WTC11 (cell line): ENCODE measurements at regions not wholly inside any gene's neighbourhood (a gene's known extent, or its start where the extent isn't known, plus 50 kb on each side); places are given as distances from the start of the nearest gene placed in this dataset.

Experiments used
- ATAC-seq: fragments of 200-7000 bp; cut with Tn5 transposase; 2 replicates; pipeline ENCODE4 v1.10.0; 2021; ENCODE audit warnings: mild to moderate bottlenecking, moderate library complexity
- CTCF ChIA-PET: fragments of 300-600 bp; sonication (Branson Sonifier 250); formaldehyde crosslinking; loops from one replicate; lab custom pipeline; 2021; ENCODE audit warnings: antibody characterized with exemption; lab: Charles Lee
- POLR2A ChIA-PET: fragments of 350-600 bp; sonication (Branson Sonifier 250); formaldehyde crosslinking; loops from one replicate; lab custom pipeline; 2021; ENCODE audit warnings: antibody characterized with exemption; lab: Charles Lee
- DNase-seq: peaks from one replicate; pipeline ENCODE4 v3.0.0; 2021; ENCODE audit warnings: low spot score
- H3K27ac Mint-ChIP-seq: 2 replicates; pipeline ENCODE4 v1.8.0; 2021; ENCODE audit warnings: mixed read lengths
- H3K27me3 Mint-ChIP-seq: 2 replicates; pipeline ENCODE4 v1.8.0; 2021; ENCODE audit warnings: low read depth, mild to moderate bottlenecking, moderate library complexity, mixed read lengths
- H3K36me3 Mint-ChIP-seq: 2 replicates; pipeline ENCODE4 v1.8.0; 2021; ENCODE audit warnings: mixed read lengths
- H3K4me1 Mint-ChIP-seq: 2 replicates; pipeline ENCODE4 v1.8.0; 2022; ENCODE audit warnings: mixed read lengths
- H3K4me3 Mint-ChIP-seq: 2 replicates; pipeline ENCODE4 v1.8.0; 2021; ENCODE audit warnings: mild to moderate bottlenecking, moderate library complexity, mixed read lengths
- H3K9me3 Mint-ChIP-seq: 2 replicates; pipeline ENCODE4 v1.8.0; 2021; ENCODE audit warnings: mixed read lengths
- CREB1 ChIP-seq: sonication (generic); formaldehyde crosslinking; IDR thresholded peaks from 2 replicates; pipeline ENCODE4 v1.8.0; 2023; ENCODE audit warnings: mild to moderate bottlenecking, missing genetic modification reagents
- ETV6 ChIP-seq: sonication (generic); formaldehyde crosslinking; IDR thresholded peaks from 2 replicates; pipeline ENCODE4 v1.8.1; 2022; ENCODE audit warnings: mild to moderate bottlenecking, missing genetic modification reagents
- FOXK1 ChIP-seq: sonication (generic); formaldehyde crosslinking; IDR thresholded peaks from 2 replicates; pipeline ENCODE4 v1.8.0; 2022; ENCODE audit warnings: mild to moderate bottlenecking, moderate library complexity, missing genetic modification reagents
- FOXP1 ChIP-seq: sonication (generic); formaldehyde crosslinking; IDR thresholded peaks from 2 replicates; pipeline ENCODE4 v1.8.0; 2022; ENCODE audit warnings: missing genetic modification reagents, mild to moderate bottlenecking, moderate library complexity, borderline replicate concordance
- JAZF1 ChIP-seq: fragments of 250-450 bp; sonication (Bioruptor Pico); IDR thresholded peaks from 2 replicates; pipeline ENCODE4 v1.9.0; 2021; ENCODE audit warnings: moderate library complexity, mild to moderate bottlenecking, inconsistent platforms
- JUN ChIP-seq: sonication (generic); formaldehyde crosslinking; IDR thresholded peaks from 2 replicates; pipeline ENCODE4 v1.8.0; 2023; ENCODE audit warnings: mild to moderate bottlenecking, missing genetic modification reagents
- NFYB ChIP-seq: sonication (generic); formaldehyde crosslinking; conservative IDR thresholded peaks from 2 replicates; pipeline ENCODE4 v1.8.0; 2022; ENCODE audit warnings: low read depth, missing genetic modification reagents
- SMAD3 ChIP-seq: sonication (generic); formaldehyde crosslinking; IDR thresholded peaks from 2 replicates; pipeline ENCODE4 v1.8.0; 2022; ENCODE audit warnings: missing genetic modification reagents, mild to moderate bottlenecking, borderline replicate concordance
- ZBTB43 ChIP-seq: sonication (generic); formaldehyde crosslinking; IDR thresholded peaks from 2 replicates; pipeline ENCODE4 v1.8.1; 2023; ENCODE audit warnings: mild to moderate bottlenecking, missing genetic modification reagents
- ZMAT4 ChIP-seq: fragments of 250-450 bp; sonication (Bioruptor Pico); IDR thresholded peaks from 2 replicates; pipeline ENCODE4 v1.9.0; 2021; ENCODE audit warnings: mild to moderate bottlenecking
- ZNF138 ChIP-seq: sonication (generic); formaldehyde crosslinking; conservative IDR thresholded peaks from 2 replicates; pipeline ENCODE4 v1.8.1; 2022; ENCODE audit warnings: mild to moderate bottlenecking, moderate library complexity, missing genetic modification reagents
- ZNF532 ChIP-seq: fragments of 250-450 bp; sonication (Bioruptor Pico); IDR thresholded peaks from 2 replicates; pipeline ENCODE4 v1.9.0; 2021; ENCODE audit warnings: mild to moderate bottlenecking, borderline replicate concordance
- TF ChIP-seq, protein P1 (sequence below): sonication (generic); formaldehyde crosslinking; IDR thresholded peaks from 2 replicates; pipeline ENCODE4 v1.8.1; 2023; ENCODE audit warnings: mild to moderate bottlenecking, missing genetic modification reagents, borderline replicate concordance
- TF ChIP-seq, protein P2 (sequence below): sonication (generic); formaldehyde crosslinking; conservative IDR thresholded peaks from 2 replicates; pipeline ENCODE4 v1.8.1; 2023; ENCODE audit warnings: mild to moderate bottlenecking, low read depth, missing genetic modification reagents, moderate library complexity

- CTCF ChIA-PET = no interaction called here
- POLR2A ChIA-PET = no interaction called here
- H3K4me1 Mint-ChIP-seq = peaks cover 15% of the 10 kb centered on the region
- H3K9me3 Mint-ChIP-seq = peaks cover 36% of the 10 kb centered on the region
- no peaks in the 10 kb centered on the region; the same call in 1 of the 2 replicates for H3K36me3 Mint-ChIP-seq
- H3K27ac Mint-ChIP-seq = no peak overlapping the region
- TF ChIP-seq FOXP1 (no peak), JAZF1 (CRISPR knock-in tag) (no peak), ZNF138 (CRISPR knock-in tag) (no peak), ZBTB43 (CRISPR knock-in tag) (no peak), SMAD3 (CRISPR knock-in tag) (no peak), NFYB (CRISPR knock-in tag) (no peak), FOXK1 (CRISPR knock-in tag) (no peak), JUN (no peak), ZNF532 (CRISPR knock-in tag) (no peak), ZMAT4 (CRISPR knock-in tag) (no peak), ETV6 (CRISPR knock-in tag) (no peak), CREB1 (CRISPR knock-in tag) (no peak)
- TF ChIP-seq, protein P1, sequence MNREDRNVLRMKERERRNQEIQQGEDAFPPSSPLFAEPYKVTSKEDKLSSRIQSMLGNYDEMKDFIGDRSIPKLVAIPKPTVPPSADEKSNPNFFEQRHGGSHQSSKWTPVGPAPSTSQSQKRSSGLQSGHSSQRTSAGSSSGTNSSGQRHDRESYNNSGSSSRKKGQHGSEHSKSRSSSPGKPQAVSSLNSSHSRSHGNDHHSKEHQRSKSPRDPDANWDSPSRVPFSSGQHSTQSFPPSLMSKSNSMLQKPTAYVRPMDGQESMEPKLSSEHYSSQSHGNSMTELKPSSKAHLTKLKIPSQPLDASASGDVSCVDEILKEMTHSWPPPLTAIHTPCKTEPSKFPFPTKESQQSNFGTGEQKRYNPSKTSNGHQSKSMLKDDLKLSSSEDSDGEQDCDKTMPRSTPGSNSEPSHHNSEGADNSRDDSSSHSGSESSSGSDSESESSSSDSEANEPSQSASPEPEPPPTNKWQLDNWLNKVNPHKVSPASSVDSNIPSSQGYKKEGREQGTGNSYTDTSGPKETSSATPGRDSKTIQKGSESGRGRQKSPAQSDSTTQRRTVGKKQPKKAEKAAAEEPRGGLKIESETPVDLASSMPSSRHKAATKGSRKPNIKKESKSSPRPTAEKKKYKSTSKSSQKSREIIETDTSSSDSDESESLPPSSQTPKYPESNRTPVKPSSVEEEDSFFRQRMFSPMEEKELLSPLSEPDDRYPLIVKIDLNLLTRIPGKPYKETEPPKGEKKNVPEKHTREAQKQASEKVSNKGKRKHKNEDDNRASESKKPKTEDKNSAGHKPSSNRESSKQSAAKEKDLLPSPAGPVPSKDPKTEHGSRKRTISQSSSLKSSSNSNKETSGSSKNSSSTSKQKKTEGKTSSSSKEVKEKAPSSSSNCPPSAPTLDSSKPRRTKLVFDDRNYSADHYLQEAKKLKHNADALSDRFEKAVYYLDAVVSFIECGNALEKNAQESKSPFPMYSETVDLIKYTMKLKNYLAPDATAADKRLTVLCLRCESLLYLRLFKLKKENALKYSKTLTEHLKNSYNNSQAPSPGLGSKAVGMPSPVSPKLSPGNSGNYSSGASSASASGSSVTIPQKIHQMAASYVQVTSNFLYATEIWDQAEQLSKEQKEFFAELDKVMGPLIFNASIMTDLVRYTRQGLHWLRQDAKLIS = no peak
- TF ChIP-seq, protein P2, sequence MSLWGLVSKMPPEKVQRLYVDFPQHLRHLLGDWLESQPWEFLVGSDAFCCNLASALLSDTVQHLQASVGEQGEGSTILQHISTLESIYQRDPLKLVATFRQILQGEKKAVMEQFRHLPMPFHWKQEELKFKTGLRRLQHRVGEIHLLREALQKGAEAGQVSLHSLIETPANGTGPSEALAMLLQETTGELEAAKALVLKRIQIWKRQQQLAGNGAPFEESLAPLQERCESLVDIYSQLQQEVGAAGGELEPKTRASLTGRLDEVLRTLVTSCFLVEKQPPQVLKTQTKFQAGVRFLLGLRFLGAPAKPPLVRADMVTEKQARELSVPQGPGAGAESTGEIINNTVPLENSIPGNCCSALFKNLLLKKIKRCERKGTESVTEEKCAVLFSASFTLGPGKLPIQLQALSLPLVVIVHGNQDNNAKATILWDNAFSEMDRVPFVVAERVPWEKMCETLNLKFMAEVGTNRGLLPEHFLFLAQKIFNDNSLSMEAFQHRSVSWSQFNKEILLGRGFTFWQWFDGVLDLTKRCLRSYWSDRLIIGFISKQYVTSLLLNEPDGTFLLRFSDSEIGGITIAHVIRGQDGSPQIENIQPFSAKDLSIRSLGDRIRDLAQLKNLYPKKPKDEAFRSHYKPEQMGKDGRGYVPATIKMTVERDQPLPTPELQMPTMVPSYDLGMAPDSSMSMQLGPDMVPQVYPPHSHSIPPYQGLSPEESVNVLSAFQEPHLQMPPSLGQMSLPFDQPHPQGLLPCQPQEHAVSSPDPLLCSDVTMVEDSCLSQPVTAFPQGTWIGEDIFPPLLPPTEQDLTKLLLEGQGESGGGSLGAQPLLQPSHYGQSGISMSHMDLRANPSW (CRISPR knock-in tag) = no peak
- no peak for DNase-seq
- H3K27me3 Mint-ChIP-seq = no peaks in the 10 kb centered on the region
- no peak for ATAC-seq
- no peak overlapping the region for H3K4me3 Mint-ChIP-seq
Observed at GRCh38 chr5:32981061-32981460, 269.9 kb downstream of the NPR3 start.
